HEK293T (cell line): ENCODE measurements at regions not wholly inside any gene's neighbourhood (a gene's known extent, or its start where the extent isn't known, plus 50 kb on each side); places are given as distances from the start of the nearest gene placed in this dataset.

Experiments
- CTCF ChIA-PET: fragments of 350-600 bp; formaldehyde crosslinking; extraction: SDS; loops from one replicate; lab custom pipeline; 2021; ENCODE audit warnings: antibody characterized with exemption, inconsistent platforms; lab: Yijun Ruan, JAX
- POLR2A ChIA-PET: fragments of 350-600 bp; formaldehyde crosslinking; extraction: SDS; loops from one replicate; lab custom pipeline; 2020; ENCODE audit warnings: antibody characterized with exemption, inconsistent platforms; lab: Yijun Ruan, JAX
- DNase-seq: peaks from one replicate; pipeline ENCODE4 v3.0.0; 2012; ENCODE audit warnings: mixed read lengths; ENCODE audit errors: extremely low spot score
- ARNT ChIP-seq: fragments of 450-650 bp; IDR thresholded peaks from 2 replicates; pipeline ENCODE4 v1.6.1; 2017; ENCODE audit warnings: mild to moderate bottlenecking
- BHLHE40 ChIP-seq: fragments of 450-650 bp; IDR thresholded peaks from 2 replicates; pipeline ENCODE4 v1.6.1; 2016; ENCODE audit warnings: mild to moderate bottlenecking, moderate library complexity, borderline replicate concordance
- CTBP1 ChIP-seq: fragments of 450-650 bp; IDR thresholded peaks from 2 replicates; pipeline ENCODE4 v1.6.1; 2016; ENCODE audit warnings: borderline replicate concordance
- ELF4 ChIP-seq: fragments of 450-650 bp; IDR thresholded peaks from 2 replicates; pipeline ENCODE4 v1.6.1; 2017; ENCODE audit warnings: antibody characterized with exemption
- FOXA1 ChIP-seq: fragments of 450-650 bp; IDR thresholded peaks from 2 replicates; pipeline ENCODE4 v1.6.1; 2016; ENCODE audit warnings: mild to moderate bottlenecking
- FOXK2 ChIP-seq: fragments of 450-650 bp; IDR thresholded peaks from 2 replicates; pipeline ENCODE4 v1.6.1; 2016; ENCODE audit warnings: mild to moderate bottlenecking
- FOXM1 ChIP-seq: fragments of 450-650 bp; IDR thresholded peaks from 2 replicates; pipeline ENCODE4 v1.6.1; 2017; ENCODE audit warnings: mild to moderate bottlenecking, borderline replicate concordance
- HDGF ChIP-seq: fragments of 450-650 bp; IDR thresholded peaks from 2 replicates; pipeline ENCODE4 v1.6.1; 2017; ENCODE audit warnings: antibody characterized with exemption, borderline replicate concordance
- L3MBTL2 ChIP-seq: fragments of 450-650 bp; conservative IDR thresholded peaks from 2 replicates; pipeline ENCODE4 v1.6.1; 2016; ENCODE audit warnings: mild to moderate bottlenecking
- LEF1 ChIP-seq: fragments of 450-650 bp; IDR thresholded peaks from 2 replicates; pipeline ENCODE4 v1.6.1; 2017; ENCODE audit warnings: mild to moderate bottlenecking, borderline replicate concordance
- NFRKB ChIP-seq: fragments of 450-650 bp; IDR thresholded peaks from 2 replicates; pipeline ENCODE4 v1.6.1; 2016; ENCODE audit warnings: mild to moderate bottlenecking, moderate library complexity
- PKNOX1 ChIP-seq: fragments of 450-650 bp; IDR thresholded peaks from 2 replicates; pipeline ENCODE4 v1.6.1; 2016
- SP1 ChIP-seq: fragments of 450-650 bp; IDR thresholded peaks from 2 replicates; pipeline ENCODE4 v1.6.1; 2017
- SUZ12 ChIP-seq: fragments of 450-650 bp; IDR thresholded peaks from 2 replicates; pipeline ENCODE4 v1.6.1; 2016; ENCODE audit warnings: mild to moderate bottlenecking
- TARDBP ChIP-seq: fragments of 450-650 bp; IDR thresholded peaks from 2 replicates; pipeline ENCODE4 v1.6.1; 2016
- ZNF384 ChIP-seq: fragments of 450-650 bp; IDR thresholded peaks from 2 replicates; pipeline ENCODE4 v1.6.1; 2016

- ChIA-PET POLR2A (no interaction called here), CTCF (no interaction called here)
- TF ChIP-seq SP1 (no peak), CTBP1 (no peak)
- DNase-seq = no peak
These were observed 91.4 kb upstream of the NEDD9 start for GRCh38 chr6:11323666-11324452.

- ChIA-PET CTCF (no interaction called here), POLR2A (no interaction called here)
- DNase-seq = no peak
- TF ChIP-seq NFRKB = no peak
- no peak for TF ChIP-seq ELF4
- TF ChIP-seq SP1 = no peak
- no peak for TF ChIP-seq ZNF384
These were observed 89.9 kb upstream of the NEDD9 start for GRCh38 chr6:11322252-11322885.

- DNase-seq = no peak
- ChIA-PET POLR2A (no interaction called here), CTCF (no interaction called here)
- TF ChIP-seq NFRKB (no peak), CTBP1 (no peak), L3MBTL2 (no peak), TARDBP (no peak), FOXA1 (no peak), ELF4 (no peak), SP1 (no peak)
These were observed 88.6 kb upstream of the NEDD9 start for GRCh38 chr6:11320914-11321597.

GRCh38 chr6:11318835-11319813, 86.7 kb upstream of the NEDD9 start:
- ChIA-PET POLR2A (no interaction called here), CTCF (no interaction called here)
- DNase-seq = no peak
- TF ChIP-seq SP1 (no peak), PKNOX1 (no peak), LEF1 (no peak), FOXA1 (no peak), CTBP1 (no peak), SUZ12 (no peak), TARDBP (no peak), NFRKB (no peak), HDGF (no peak), FOXK2 (no peak)

GRCh38 chr6:11317885-11318771, 85.7 kb upstream of the NEDD9 start:
- no peak for DNase-seq
- CTCF ChIA-PET = no interaction called here

GRCh38 chr6:11315743-11316437, 83.4 kb upstream of the NEDD9 start:
- CTCF ChIA-PET = no interaction called here

More at GRCh38 chr6:11317885-11318771, 85.7 kb upstream of the NEDD9 start:
- no peak for TF ChIP-seq ZNF384
- no peak for TF ChIP-seq SUZ12
- TF ChIP-seq FOXK2 = no peak
- no peak for TF ChIP-seq FOXA1
- TF ChIP-seq FOXM1 = no peak
- TF ChIP-seq CTBP1 = no peak
- no peak for TF ChIP-seq LEF1
- no peak for TF ChIP-seq TARDBP
- no peak for TF ChIP-seq ARNT
- TF ChIP-seq BHLHE40 = no peak
- no peak for TF ChIP-seq SP1
- TF ChIP-seq HDGF = no peak
- POLR2A ChIA-PET = no interaction called here

More at GRCh38 chr6:11315743-11316437, 83.4 kb upstream of the NEDD9 start:
- DNase-seq = no peak
- TF ChIP-seq SUZ12 (no peak), LEF1 (no peak), HDGF (no peak), ARNT (no peak), FOXK2 (no peak), ELF4 (no peak), FOXM1 (no peak), L3MBTL2 (no peak), PKNOX1 (no peak), FOXA1 (no peak), NFRKB (no peak), BHLHE40 (no peak), ZNF384 (no peak), TARDBP (no peak)
- POLR2A ChIA-PET = no interaction called here
